ENCODE measurements at regions not wholly inside any gene's neighbourhood (a gene's known extent, or its start where the extent isn't known, plus 50 kb on each side); places are given as distances from the start of the nearest gene placed in this dataset.

- no peak for TF ChIP-seq CTCF (IDR thresholded peaks at IDR 0.05; ENCODE audit: insufficient read depth, low read depth, low read length)
- TF ChIP-seq EZH2 (IDR thresholded peaks at IDR 0.05; ENCODE audit: insufficient read depth, low read length): no peak
Observed at GRCh38 chr5:153030755-153031725, 459.4 kb upstream of the GRIA1 start.

Data from astrocyte (in vitro differentiated cells and primary cell).